ENCODE measurements at regions not wholly inside any gene's neighbourhood (a gene's known extent, or its start where the extent isn't known, plus 50 kb on each side); places are given as distances from the start of the nearest gene placed in this dataset.

GRCh38 chr15:96181217-96181616, 149.3 kb upstream of the NR2F2 start:
- Histone ChIP-seq H3K27ac (no peak overlapping the region), H3K4me3 (no peak overlapping the region), H3K9me3 (no peaks in the 10 kb centered on the region), H3K36me3 (no peaks in the 10 kb centered on the region), H3K27me3 (replicated peaks; ENCODE audit: insufficient read depth) (no peaks in the 10 kb centered on the region), H3K4me1 (replicated peaks) (no peaks in the 10 kb centered on the region)
- intact Hi-C loops (cut with DNase I): no loop called here
- no peak for DNase-seq (ENCODE audit: low spot score)
- TF ChIP-seq, protein P1, sequence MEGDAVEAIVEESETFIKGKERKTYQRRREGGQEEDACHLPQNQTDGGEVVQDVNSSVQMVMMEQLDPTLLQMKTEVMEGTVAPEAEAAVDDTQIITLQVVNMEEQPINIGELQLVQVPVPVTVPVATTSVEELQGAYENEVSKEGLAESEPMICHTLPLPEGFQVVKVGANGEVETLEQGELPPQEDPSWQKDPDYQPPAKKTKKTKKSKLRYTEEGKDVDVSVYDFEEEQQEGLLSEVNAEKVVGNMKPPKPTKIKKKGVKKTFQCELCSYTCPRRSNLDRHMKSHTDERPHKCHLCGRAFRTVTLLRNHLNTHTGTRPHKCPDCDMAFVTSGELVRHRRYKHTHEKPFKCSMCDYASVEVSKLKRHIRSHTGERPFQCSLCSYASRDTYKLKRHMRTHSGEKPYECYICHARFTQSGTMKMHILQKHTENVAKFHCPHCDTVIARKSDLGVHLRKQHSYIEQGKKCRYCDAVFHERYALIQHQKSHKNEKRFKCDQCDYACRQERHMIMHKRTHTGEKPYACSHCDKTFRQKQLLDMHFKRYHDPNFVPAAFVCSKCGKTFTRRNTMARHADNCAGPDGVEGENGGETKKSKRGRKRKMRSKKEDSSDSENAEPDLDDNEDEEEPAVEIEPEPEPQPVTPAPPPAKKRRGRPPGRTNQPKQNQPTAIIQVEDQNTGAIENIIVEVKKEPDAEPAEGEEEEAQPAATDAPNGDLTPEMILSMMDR (IDR thresholded peaks at IDR 0.05): no peak
- TF ChIP-seq POLR2A (IDR thresholded peaks at IDR 0.05) (no peak), POLR2AphosphoS5 (IDR thresholded peaks at IDR 0.05) (no peak)

DNA sequence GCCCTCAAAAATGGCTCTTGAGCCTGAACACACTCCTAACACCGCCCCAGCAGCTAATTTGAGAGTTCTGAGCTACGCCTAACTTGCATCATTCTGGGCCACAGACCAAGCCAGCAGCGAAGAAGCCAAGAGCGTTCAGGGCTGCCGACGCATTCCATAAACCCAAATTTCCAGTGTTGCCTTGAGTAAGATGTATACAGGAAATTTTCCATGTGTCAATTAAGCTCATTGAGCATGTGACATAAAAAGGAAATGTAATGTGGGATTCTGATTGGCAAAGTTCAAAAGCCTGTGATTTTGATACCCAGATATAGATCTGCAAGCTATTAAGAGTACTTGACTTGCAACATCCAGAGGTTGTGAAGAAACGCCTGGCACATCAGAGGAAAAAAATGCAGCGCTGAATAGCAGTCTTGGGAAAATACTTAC, 148.6 kb upstream of the NR2F2 start:
- 60% methylated on average over 8 of the region's 8 CpGs for WGBS
- H3K27me3 ChIP-seq (replicated peaks; ENCODE audit: insufficient read depth): no peaks in the 10 kb centered on the region
- H3K9me3 ChIP-seq: no peaks in the 10 kb centered on the region
- DNase-seq (ENCODE audit: low spot score): no peak
- intact Hi-C loops (cut with DNase I): no loop called here
- H3K36me3 ChIP-seq: no peaks in the 10 kb centered on the region
- no peak overlapping the region for H3K27ac ChIP-seq
- H3K4me3 ChIP-seq: no peak overlapping the region
- H3K4me1 ChIP-seq (replicated peaks): no peaks in the 10 kb centered on the region
- TF ChIP-seq POLR2AphosphoS5 (IDR thresholded peaks at IDR 0.05) (no peak), POLR2A (IDR thresholded peaks at IDR 0.05) (no peak)
- TF ChIP-seq, protein P1 (IDR thresholded peaks at IDR 0.05): no peak

DNA sequence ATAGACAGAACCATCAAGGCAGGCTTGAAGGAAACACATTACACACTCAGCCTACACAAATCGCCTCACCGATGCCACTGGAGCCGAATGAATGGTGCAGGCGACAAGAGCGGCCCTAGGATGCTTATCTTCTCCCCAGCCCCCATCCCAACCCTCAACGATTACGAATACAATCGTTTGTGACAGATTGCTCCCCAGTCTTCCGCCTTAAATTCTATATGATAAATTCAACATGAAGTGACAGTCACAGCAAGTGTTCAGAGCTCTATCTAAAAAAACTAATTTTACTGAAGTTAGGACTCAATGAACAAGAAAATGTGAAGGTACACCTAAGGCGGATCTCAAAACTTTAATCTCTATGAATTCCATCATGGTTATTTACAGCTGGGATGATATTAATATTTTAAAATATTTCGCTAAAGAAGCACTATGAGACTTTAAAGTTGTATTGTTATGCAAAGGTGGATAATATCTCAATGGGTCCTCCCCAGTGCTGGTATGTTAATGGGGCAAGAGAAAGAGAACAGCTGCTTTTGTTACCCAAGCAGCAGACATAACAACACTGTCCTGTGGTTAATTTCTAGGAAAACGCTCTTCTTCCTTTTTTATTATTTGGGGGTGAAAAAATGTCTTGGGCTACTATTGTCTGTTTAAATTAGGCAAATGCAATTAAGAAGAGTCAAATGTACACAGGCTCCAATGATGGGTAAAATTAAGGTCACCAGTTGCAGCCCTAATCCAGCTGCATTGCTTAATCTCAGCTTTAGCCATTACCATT, 147.6 kb upstream of the NR2F2 start:
- Histone ChIP-seq H3K9me3 (no peaks in the 10 kb centered on the region), H3K4me3 (no peak overlapping the region), H3K4me1 (replicated peaks) (no peaks in the 10 kb centered on the region), H3K36me3 (no peaks in the 10 kb centered on the region), H3K27me3 (replicated peaks; ENCODE audit: insufficient read depth) (no peaks in the 10 kb centered on the region), H3K27ac (no peak overlapping the region)
- intact Hi-C loops (cut with DNase I): no loop called here
- TF ChIP-seq, protein P1 (IDR thresholded peaks at IDR 0.05): no peak
- TF ChIP-seq POLR2AphosphoS5 (IDR thresholded peaks at IDR 0.05): no peak
- TF ChIP-seq POLR2A (IDR thresholded peaks at IDR 0.05): no peak
- 97% methylated on average over 12 of the region's 12 CpGs for WGBS
- DNase-seq (ENCODE audit: low spot score): no peak

DNA sequence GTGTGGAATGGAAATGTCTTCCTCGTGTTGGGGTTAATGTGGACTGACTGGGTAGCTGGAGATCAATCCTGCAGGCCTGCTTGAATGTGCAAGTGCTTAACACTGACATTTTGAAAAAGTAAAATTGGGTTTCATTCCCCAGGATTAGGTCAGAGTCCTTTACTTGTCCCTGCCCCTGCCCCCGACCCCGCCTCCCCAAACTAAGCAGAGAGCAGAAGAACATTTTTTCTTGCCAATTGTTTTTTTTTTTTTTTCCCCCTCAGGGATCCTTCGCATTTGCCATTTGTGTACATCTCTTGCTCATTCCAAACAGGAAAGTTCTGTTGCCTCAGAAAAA, 147.0 kb upstream of the NR2F2 start:
- Histone ChIP-seq H3K36me3 (no peaks in the 10 kb centered on the region), H3K4me3 (no peak overlapping the region), H3K9me3 (no peaks in the 10 kb centered on the region), H3K4me1 (replicated peaks) (no peaks in the 10 kb centered on the region), H3K27ac (no peak overlapping the region), H3K27me3 (replicated peaks; ENCODE audit: insufficient read depth) (no peaks in the 10 kb centered on the region)
- TF ChIP-seq POLR2A (IDR thresholded peaks at IDR 0.05) (no peak), POLR2AphosphoS5 (IDR thresholded peaks at IDR 0.05) (no peak)
- TF ChIP-seq, protein P1 (IDR thresholded peaks at IDR 0.05): no peak
- intact Hi-C loops (cut with DNase I): no loop called here
- no peak for DNase-seq (ENCODE audit: low spot score)
- WGBS: 69% methylated on average over 4 of the region's 4 CpGs

GRCh38 chr15:96183867-96184266, 146.6 kb upstream of the NR2F2 start:
- H3K27ac ChIP-seq: no peak overlapping the region
- no peaks in the 10 kb centered on the region for H3K9me3 ChIP-seq
- no peaks in the 10 kb centered on the region for H3K4me1 ChIP-seq (replicated peaks)
- no peak for DNase-seq (ENCODE audit: low spot score)
- H3K27me3 ChIP-seq (replicated peaks; ENCODE audit: insufficient read depth): no peaks in the 10 kb centered on the region
- intact Hi-C loops (cut with DNase I): no loop called here
- H3K36me3 ChIP-seq: no peaks in the 10 kb centered on the region
- WGBS: 47% methylated on average over 3 of the region's 3 CpGs
- TF ChIP-seq POLR2AphosphoS5 (IDR thresholded peaks at IDR 0.05) (no peak), POLR2A (IDR thresholded peaks at IDR 0.05) (no peak)
- TF ChIP-seq, protein P1 (IDR thresholded peaks at IDR 0.05): no peak
- no peak overlapping the region for H3K4me3 ChIP-seq
